ENCODE measurements at regions not wholly inside any gene's neighbourhood (a gene's known extent, or its start where the extent isn't known, plus 50 kb on each side); places are given as distances from the start of the nearest gene placed in this dataset.

DNA sequence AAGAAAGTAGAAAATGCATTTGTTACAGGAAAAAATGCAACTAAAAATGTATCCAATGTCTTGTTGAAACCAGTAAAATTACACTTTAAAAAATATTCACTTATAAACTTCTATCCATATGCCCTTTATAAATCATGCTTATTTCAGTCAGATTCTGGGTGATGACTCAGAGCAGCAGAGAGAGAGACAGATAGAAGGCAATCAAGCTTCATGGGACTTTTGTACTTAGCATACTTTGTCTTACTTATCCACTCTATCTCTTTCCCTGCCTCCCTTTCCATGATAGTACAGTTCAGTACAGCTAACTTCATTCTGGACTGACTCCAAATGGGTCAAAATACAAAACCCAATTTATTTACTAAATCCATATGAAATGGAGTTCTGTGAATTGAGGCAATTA, 1438.2 kb downstream of the ZPLD1 start:
- TF ChIP-seq, protein P1, sequence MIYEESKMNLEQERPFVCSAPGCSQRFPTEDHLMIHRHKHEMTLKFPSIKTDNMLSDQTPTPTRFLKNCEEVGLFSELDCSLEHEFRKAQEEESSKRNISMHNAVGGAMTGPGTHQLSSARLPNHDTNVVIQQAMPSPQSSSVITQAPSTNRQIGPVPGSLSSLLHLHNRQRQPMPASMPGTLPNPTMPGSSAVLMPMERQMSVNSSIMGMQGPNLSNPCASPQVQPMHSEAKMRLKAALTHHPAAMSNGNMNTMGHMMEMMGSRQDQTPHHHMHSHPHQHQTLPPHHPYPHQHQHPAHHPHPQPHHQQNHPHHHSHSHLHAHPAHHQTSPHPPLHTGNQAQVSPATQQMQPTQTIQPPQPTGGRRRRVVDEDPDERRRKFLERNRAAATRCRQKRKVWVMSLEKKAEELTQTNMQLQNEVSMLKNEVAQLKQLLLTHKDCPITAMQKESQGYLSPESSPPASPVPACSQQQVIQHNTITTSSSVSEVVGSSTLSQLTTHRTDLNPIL (CRISPR knock-in tag; IDR thresholded peaks at IDR 0.05; ENCODE audit: low read depth): no peak
- TF ChIP-seq RARB (CRISPR knock-in tag; IDR thresholded peaks at IDR 0.05) (no peak), OSR1 (CRISPR knock-in tag; IDR thresholded peaks at IDR 0.05) (no peak), ZNF70 (CRISPR knock-in tag; IDR thresholded peaks at IDR 0.05) (no peak), CSDC2 (CRISPR knock-in tag; IDR thresholded peaks at IDR 0.05) (no peak), ZFP3 (CRISPR knock-in tag; IDR thresholded peaks at IDR 0.05) (no peak)
- TF ChIP-seq, protein P2, sequence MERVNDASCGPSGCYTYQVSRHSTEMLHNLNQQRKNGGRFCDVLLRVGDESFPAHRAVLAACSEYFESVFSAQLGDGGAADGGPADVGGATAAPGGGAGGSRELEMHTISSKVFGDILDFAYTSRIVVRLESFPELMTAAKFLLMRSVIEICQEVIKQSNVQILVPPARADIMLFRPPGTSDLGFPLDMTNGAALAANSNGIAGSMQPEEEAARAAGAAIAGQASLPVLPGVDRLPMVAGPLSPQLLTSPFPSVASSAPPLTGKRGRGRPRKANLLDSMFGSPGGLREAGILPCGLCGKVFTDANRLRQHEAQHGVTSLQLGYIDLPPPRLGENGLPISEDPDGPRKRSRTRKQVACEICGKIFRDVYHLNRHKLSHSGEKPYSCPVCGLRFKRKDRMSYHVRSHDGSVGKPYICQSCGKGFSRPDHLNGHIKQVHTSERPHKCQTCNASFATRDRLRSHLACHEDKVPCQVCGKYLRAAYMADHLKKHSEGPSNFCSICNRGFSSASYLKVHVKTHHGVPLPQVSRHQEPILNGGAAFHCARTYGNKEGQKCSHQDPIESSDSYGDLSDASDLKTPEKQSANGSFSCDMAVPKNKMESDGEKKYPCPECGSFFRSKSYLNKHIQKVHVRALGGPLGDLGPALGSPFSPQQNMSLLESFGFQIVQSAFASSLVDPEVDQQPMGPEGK (CRISPR knock-in tag; IDR thresholded peaks at IDR 0.05; ENCODE audit: borderline replicate concordance): no peak
